PC-9 (cell line): ENCODE measurements at regions not wholly inside any gene's neighbourhood (a gene's known extent, or its start where the extent isn't known, plus 50 kb on each side); places are given as distances from the start of the nearest gene placed in this dataset.

Source experiments
- EZH2 ChIP-seq: fragments of 200-600 bp; sonication (generic); IDR thresholded peaks from 2 replicates; pipeline ENCODE4 v1.8.0; 2017; ENCODE audit warnings: antibody characterized with exemption, low read depth
- TF ChIP-seq, protein P1 (sequence below): fragments of 200-600 bp; sonication (generic); conservative IDR thresholded peaks from 2 replicates; pipeline ENCODE4 v1.6.1; 2017; ENCODE audit warnings: mixed run types, antibody characterized with exemption, mild to moderate bottlenecking, moderate library complexity

DNA sequence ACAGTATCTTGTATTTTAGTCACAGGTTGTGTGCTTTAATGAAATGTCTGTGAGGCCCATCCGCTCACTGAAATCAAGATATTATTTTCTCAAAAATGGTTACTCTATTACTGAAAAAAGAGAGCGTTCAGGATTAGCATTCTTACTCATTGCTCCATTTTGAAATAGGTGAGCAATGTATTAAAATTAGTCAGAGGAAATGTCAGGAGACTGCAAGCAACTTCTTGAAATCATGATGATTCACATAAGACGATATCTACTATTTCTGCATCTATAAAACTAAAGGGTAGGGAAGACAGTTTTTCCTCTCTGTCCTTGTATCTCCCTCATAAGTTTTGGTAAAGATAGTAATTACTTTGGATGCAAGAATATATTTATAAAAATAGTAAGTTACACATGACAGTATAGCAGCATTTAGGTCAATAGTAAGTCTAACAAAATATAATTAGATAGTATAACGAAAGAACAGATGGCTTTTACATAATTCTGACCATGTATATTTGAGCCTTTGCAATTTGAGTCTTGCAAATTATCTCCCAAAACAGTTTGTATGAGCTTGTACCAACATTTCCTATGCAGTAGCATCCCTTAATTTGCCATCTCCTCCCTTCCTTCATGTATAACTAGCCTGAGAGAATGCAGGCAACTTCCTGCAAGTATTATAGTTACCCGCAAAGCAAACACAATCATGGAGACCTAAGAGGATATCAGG, 937.8 kb downstream of the PCDH7 start:
- TF ChIP-seq, protein P1, sequence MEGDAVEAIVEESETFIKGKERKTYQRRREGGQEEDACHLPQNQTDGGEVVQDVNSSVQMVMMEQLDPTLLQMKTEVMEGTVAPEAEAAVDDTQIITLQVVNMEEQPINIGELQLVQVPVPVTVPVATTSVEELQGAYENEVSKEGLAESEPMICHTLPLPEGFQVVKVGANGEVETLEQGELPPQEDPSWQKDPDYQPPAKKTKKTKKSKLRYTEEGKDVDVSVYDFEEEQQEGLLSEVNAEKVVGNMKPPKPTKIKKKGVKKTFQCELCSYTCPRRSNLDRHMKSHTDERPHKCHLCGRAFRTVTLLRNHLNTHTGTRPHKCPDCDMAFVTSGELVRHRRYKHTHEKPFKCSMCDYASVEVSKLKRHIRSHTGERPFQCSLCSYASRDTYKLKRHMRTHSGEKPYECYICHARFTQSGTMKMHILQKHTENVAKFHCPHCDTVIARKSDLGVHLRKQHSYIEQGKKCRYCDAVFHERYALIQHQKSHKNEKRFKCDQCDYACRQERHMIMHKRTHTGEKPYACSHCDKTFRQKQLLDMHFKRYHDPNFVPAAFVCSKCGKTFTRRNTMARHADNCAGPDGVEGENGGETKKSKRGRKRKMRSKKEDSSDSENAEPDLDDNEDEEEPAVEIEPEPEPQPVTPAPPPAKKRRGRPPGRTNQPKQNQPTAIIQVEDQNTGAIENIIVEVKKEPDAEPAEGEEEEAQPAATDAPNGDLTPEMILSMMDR, result no peak
- no peak for TF ChIP-seq EZH2
